HFFc6 (cell line): ENCODE measurements at regions not wholly inside any gene's neighbourhood (a gene's known extent, or its start where the extent isn't known, plus 50 kb on each side); places are given as distances from the start of the nearest gene placed in this dataset.

Experiments
- DNase-seq: peaks from one replicate; pipeline ENCODE4 v3.0.0-alpha.2; 2018
- H3K27ac Mint-ChIP-seq: 2 replicates; pipeline ENCODE4 v1.8.0; 2020; ENCODE audit warnings: mild to moderate bottlenecking, mixed read lengths
- H3K27me3 Mint-ChIP-seq: 2 replicates; pipeline ENCODE4 v1.8.0; 2021; ENCODE audit warnings: mild to moderate bottlenecking, moderate library complexity, mixed read lengths; ENCODE audit not compliant: insufficient read depth
- H3K36me3 Mint-ChIP-seq: 2 replicates; pipeline ENCODE4 v1.8.0; 2021; ENCODE audit warnings: low read depth, mixed read lengths
- H3K4me1 Mint-ChIP-seq: 2 replicates; pipeline ENCODE4 v1.8.0; 2020; ENCODE audit warnings: low read depth, mixed read lengths
- H3K4me3 Mint-ChIP-seq: 2 replicates; pipeline ENCODE4 v1.8.0; 2020; ENCODE audit warnings: mild to moderate bottlenecking, moderate library complexity, mixed read lengths
- H3K9me3 Mint-ChIP-seq: 2 replicates; pipeline ENCODE4 v1.8.0; 2020; ENCODE audit warnings: mild to moderate bottlenecking, mixed read lengths
- TF ChIP-seq, protein P1 (sequence below): fragments of 200-600 bp; sonication (generic); IDR thresholded peaks from 2 replicates; pipeline ENCODE4 v1.5.0; 2021; ENCODE audit warnings: antibody characterized with exemption, mild to moderate bottlenecking

DNA sequence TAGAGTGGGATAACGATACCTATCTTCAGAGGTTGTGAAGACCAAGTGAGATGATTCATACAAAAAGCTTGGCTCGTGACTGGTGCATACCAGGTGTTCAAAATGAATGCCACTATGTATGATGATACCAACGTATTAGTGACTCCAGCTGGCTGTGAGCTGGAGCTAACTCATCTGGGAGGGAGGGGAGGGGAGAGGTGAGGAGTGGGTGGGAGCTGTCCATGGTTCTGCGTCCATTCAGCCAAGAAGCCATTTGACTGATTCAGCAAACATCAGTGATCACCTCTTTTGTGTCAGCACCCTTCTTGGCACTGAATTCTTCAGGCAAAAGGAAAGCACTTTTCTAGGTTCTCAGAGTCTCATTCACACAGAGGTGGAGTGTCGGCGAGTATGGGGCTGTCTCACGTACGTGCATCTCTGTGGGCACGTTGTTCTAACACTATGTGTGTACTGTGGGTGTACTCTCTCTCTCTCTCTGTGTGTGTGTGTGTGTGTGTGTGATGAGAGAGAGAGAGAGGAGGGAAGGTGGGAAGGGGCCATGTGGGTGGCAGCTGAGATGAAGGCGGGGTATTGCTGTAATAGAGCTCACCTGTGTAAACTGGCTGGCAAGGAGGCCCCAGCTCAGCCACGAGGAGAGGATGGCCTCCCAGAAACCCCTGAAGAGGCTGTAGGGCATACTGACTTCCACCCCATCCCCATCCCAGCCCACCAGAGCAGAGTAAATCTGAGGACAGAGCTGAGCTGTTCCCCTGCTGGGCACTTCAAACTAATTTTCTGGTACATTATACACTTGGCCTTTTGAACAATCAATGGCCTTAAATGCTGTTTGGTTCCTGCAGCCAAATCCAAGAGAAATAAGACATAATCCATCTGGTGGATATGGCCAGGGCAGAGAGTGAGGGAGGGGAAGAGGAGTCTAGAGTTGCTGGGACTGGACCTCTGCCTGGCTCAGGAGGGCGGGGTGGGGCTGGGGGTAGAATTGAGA lies 96.1 kb upstream of the THY1 start:
- Mint-ChIP-seq H3K9me3 (no peaks in the 10 kb centered on the region), H3K36me3 (no peaks in the 10 kb centered on the region), H3K4me3 (no peak overlapping the region), H3K27me3 (peaks cover 63% of the 10 kb centered on the region), H3K27ac (no peak overlapping the region), H3K4me1 (no peaks in the 10 kb centered on the region)
- TF ChIP-seq, protein P1, sequence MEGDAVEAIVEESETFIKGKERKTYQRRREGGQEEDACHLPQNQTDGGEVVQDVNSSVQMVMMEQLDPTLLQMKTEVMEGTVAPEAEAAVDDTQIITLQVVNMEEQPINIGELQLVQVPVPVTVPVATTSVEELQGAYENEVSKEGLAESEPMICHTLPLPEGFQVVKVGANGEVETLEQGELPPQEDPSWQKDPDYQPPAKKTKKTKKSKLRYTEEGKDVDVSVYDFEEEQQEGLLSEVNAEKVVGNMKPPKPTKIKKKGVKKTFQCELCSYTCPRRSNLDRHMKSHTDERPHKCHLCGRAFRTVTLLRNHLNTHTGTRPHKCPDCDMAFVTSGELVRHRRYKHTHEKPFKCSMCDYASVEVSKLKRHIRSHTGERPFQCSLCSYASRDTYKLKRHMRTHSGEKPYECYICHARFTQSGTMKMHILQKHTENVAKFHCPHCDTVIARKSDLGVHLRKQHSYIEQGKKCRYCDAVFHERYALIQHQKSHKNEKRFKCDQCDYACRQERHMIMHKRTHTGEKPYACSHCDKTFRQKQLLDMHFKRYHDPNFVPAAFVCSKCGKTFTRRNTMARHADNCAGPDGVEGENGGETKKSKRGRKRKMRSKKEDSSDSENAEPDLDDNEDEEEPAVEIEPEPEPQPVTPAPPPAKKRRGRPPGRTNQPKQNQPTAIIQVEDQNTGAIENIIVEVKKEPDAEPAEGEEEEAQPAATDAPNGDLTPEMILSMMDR = no peak
- DNase-seq = no peak

DNA sequence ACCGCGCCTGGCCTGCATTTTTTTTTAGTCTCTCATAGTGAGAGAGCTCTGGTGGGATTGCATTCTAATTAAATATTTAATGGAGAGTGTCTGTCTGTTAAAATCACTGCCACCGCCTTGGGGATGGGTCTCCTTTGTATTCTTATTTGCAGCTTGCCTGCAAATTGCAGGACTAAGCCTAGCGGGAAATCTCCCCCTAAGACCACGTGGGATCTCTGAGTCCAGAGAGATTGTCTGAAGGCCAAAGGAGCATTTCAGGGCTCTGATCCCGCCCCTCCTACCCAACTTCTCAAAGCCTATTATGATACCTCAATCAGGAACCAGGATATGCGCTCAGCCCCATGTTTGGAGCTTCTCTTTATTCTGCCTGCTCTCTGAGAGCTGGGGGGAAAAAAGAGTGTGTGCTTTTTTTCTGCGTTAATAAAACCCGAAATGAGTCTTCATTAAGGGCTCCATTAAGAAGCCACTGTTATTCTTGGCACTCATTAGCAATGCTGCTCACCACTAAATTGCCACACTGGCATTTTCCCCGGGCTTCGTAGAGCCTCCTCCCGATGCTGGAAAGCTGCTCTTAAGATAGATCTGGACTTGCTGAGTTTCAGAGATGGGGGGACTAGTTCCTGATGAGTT lies 92.9 kb upstream of the THY1 start:
- no peak overlapping the region for H3K27ac Mint-ChIP-seq
- no peak for DNase-seq
- H3K4me3 Mint-ChIP-seq = no peak overlapping the region
- TF ChIP-seq, protein P1 = no peak
- peaks cover 63% of the 10 kb centered on the region for H3K27me3 Mint-ChIP-seq
- H3K9me3 Mint-ChIP-seq = no peaks in the 10 kb centered on the region
- H3K36me3 Mint-ChIP-seq = no peaks in the 10 kb centered on the region
- no peaks in the 10 kb centered on the region for H3K4me1 Mint-ChIP-seq

DNA sequence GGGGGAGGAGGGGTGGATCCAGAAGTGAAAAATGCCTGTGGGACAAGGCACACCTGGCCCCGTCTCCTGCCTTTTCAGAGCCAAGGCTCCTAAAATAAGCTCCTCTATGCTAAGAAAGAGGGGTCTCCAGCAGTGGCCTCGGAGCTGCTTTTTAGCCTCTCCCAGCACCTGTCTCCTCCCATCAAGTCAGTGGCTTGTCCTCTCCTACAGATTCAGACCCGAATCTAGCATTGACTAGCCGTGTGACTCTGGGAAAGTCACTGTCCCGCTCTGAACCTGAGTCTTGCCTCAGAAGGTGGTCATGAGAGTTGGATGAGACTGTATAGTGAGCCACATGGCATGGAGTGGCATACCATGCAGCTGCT lies 90.8 kb upstream of the THY1 start:
- TF ChIP-seq, protein P1 = no peak
- peaks cover 19% of the 10 kb centered on the region for H3K4me1 Mint-ChIP-seq
- no peak overlapping the region for H3K27ac Mint-ChIP-seq
- H3K27me3 Mint-ChIP-seq = peaks cover 56% of the 10 kb centered on the region
- no peaks in the 10 kb centered on the region for H3K9me3 Mint-ChIP-seq
- H3K4me3 Mint-ChIP-seq = no peak overlapping the region
- H3K36me3 Mint-ChIP-seq = no peaks in the 10 kb centered on the region
- no peak for DNase-seq

DNA sequence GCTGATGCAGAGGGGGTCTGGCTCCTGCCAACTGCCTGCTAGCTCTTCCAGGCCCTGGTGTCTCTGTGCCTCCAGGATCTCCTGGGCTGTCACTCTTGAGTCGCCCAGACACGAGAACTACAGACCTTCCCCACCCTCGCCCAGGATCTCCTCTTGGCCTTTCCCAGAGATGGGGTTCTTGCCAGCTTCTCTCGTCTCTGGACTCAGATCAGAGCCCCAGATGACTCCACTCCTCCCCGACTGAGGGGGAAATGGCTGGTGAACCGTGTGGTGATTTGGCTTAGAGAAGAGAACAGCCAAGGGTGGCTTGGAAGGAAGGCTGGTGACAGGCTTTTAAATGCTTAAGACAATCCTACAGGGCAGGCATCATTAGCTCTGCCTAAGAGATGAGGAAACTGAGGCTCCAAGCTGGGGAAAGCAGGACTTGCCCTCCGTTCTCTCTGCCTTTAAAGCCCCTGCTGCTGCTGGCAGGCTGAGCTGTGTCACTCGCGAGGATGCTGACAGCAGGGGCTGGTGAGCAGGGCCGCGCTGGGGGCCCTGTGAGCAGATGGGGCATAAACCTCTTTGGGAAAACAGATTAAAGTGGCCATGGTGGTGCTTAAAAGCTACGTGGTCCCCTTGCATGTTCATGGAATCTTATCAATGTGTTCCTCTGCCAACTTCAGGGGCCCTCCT lies 90.3 kb upstream of the THY1 start:
- Mint-ChIP-seq H3K27ac (no peak overlapping the region), H3K9me3 (no peaks in the 10 kb centered on the region), H3K4me1 (peaks cover 19% of the 10 kb centered on the region), H3K4me3 (no peak overlapping the region), H3K27me3 (peaks cover 53% of the 10 kb centered on the region), H3K36me3 (no peaks in the 10 kb centered on the region)
- DNase-seq = no peak
- TF ChIP-seq, protein P1 = no peak

DNA sequence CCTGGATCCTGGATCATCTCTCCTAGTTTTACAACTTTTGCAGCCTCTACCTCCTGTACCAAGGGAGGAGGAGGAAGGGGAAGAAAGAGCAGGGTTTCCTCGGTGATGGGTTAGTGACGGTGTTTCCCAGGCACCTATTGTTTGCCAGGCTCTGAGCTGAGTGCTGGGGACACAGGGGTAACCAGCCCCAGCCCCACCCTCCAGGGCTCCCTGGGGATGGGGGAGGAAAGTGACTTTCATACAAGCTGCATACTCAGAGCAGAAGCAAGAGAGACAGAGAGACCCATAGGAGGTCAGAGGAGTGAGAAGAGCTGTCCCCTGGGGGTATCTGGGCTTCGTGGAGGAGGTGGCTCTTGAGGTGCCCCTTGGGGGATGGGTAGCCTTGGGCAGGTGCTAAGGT lies 89.4 kb upstream of the THY1 start:
- no peak for DNase-seq
- H3K36me3 Mint-ChIP-seq = no peaks in the 10 kb centered on the region
- no peak overlapping the region for H3K4me3 Mint-ChIP-seq
- no peak overlapping the region for H3K27ac Mint-ChIP-seq
- H3K9me3 Mint-ChIP-seq = no peaks in the 10 kb centered on the region
- TF ChIP-seq, protein P1 = no peak
- peaks cover 19% of the 10 kb centered on the region for H3K4me1 Mint-ChIP-seq
- H3K27me3 Mint-ChIP-seq = peaks cover 44% of the 10 kb centered on the region
